Kidney glomerular epithelial cell (primary cell): ENCODE measurements at regions not wholly inside any gene's neighbourhood (a gene's known extent, or its start where the extent isn't known, plus 50 kb on each side); places are given as distances from the start of the nearest gene placed in this dataset.
"Not testable (repeated sequence)": the region's sequence is repeated elsewhere in the genome, so short reads cannot be mapped to it uniquely, and the experiment has no call there.

Experiments
- DNase-seq: peaks from one replicate; lab custom pipeline; 2025; lab: John Stamatoyannopoulos, UW

DNA sequence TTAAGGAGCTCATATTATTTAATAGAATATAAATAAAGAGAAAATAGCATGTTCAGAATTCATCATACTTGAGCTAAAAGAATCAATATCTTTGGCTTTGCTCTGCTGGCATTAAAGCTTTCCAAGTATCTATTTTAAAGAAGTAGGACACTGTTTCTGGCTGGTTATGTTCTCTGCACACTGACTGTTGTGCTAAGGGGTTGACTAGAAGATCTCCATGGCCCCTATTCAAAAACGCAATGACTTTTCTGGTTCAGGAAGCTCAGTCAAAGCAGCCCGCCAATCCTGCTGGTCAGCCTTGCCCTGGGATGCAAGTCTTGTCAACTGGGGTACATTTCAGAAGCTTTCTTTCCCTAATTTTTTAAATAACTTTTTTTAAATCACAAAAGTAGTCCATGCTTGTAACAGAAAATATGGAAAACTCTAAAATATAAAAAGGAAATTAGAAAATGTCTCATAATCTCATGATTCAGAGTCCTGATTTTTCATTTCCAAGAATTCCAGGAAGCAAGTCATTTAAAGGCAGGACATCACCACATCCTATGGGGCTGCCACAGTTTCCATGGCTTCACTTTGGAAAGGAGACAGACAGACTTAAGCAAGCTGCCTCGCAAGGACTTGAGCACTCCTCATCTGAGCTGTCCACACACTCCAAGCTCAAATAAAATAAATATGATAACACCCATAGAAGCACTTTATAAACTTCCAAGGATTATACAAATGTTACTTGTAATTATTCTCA is 195.1 kb downstream of the TXNL1 start:
- no peak for DNase-seq

DNA sequence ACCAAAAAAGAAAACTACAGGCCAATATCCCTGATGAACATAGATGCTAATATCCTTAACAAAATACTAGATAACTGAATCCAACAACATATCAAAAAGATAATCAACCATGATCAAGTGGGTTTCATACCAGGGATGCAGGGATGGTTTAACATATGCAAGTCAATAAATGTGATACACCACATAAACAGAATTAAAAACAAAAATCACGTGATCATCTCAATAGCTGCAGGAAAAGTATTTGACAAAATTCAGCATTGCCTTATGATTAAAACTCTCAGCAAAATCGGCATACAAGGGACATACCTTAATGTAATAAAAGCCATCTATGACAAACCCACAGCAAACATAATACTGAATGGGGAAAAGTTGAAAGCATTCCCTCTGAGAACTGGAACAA is 199.9 kb downstream of the TXNL1 start:
- DNase-seq: not testable (repeated sequence)

DNA sequence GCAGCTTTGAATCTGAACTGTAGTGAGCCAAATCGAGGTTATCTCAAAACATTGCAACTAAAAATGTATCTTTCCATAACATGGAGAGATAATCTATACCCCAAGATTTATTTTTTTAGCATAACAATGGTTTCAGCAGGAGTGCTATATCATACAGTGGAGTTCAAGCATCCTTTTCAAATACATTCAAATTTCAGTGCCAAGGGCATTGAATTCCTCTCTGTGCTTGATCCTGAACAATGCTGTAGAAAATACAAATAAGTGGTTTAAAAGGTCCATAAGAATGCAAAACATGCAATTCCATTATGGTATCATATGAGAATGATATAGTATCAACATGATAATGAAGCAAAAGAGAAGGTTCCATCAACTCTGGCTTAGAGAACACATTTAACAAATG is 201.7 kb downstream of the TXNL1 start:
- no peak for DNase-seq

DNA sequence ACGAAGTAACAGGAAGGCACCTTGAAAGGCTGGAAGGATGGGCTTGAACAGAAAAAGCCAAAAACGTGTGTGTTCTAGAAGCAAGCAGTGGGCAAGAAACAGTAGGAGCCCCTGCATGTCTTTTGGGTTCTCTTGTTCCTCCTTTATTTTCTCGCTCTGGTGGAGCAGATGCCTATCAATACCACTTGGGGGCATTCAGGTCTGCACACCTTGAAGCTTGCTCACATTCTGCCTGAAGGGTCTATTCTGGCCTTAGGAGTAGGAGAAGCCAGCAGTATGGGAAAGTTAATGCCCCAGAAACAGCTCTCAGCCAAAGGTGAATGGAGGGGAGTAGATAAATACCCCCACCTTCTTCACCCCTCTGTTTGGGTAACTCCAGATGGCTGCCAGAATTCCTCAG is 204.5 kb downstream of the TXNL1 start:
- no peak for DNase-seq

DNA sequence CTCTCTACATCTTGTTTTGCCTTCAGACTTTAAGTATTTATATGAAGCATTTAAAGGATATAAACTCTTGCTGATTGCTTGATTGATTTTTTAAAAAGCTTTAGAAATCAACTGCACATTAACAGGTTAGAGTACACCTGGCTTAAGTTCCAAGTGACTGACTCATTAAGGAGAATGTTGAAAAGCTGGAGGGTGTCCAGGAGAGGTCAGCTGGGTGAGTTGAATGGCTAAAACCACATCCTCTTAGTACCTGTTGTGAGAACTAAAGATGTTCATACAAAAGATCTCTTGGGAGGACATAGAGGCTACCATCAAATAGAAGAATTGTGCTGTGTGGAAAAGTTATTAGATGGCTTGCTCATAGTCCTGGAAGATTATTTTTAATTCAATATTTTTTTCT is 206.8 kb downstream of the TXNL1 start:
- DNase-seq: peak; percentile 31

DNA sequence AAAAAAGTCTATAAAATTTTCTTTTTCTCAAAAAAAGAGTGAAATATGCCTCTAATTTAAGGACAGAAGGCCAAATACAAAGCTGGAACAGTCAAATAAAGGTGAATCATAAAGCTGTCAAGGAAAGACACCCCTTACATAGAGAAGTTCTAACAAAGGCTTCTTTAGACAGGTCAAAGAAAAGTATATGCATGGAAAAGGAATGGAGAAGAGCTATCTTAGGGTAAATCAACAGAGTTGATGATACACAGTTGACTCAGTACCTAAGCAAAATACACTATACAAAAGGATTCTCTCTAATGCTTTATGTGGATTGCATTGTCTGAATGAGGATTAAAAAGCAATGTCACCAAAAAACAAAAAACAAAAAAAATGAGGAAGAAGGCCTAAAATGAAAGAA is 214.8 kb downstream of the TXNL1 start:
- no peak for DNase-seq

DNA sequence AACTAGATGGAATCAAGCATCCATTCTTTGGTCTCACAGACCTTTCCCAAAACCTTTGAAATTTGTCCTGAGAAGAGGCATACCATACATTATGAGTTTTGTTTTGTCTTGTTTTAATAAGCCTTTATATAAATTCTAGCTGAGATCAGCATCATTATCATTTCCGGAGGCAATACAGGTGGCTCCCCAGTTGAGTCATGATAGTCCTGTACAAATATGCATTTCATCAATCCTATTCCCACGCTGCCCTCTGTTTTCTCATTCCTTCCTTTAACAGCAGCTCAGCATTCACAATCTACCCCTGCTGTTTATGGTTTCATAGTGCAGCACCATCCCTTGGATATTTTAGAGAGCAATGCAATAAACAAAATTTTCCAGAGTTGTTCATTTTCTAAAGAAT is 216.7 kb downstream of the TXNL1 start:
- DNase-seq: no peak

DNA sequence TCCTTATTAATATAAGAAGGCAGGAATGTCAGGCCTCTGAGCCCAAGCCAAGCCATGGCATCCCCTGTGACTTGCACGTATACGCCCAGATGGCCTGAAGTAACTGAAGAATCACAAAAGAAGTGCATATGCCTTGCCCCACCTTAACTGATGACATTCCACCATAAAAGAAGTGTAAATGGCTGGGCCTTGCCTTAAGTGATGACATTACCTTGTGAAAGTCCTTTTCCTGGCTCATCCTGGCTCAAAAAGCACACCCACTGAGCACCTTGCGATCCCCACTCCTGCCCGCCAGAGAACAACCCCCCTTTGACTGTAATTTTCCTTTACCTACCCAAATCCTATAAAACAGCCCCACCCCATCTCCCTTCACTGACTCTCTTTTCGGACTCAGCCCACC is 217.5 kb downstream of the TXNL1 start:
- DNase-seq: not testable (repeated sequence)

DNA sequence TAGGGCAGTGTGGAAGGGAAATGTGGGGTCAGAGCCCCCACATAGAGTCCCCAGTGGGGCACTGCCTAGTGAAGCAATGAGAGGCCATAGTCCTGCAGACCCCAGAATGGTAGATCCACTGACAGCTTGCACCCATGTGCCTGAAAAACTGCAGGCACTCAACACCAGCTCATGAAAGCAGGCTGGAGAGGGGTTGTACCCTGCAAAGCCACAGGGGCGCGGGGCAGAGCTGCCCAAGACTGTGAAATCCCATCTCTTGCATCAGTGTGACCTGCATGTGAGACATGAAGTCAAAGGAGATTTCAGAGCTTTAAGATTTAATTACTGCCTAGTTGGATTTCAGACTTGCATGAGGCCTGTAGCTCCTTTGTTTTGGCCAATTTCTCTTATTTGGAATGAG is 224.0 kb downstream of the TXNL1 start:
- DNase-seq: no peak

DNA sequence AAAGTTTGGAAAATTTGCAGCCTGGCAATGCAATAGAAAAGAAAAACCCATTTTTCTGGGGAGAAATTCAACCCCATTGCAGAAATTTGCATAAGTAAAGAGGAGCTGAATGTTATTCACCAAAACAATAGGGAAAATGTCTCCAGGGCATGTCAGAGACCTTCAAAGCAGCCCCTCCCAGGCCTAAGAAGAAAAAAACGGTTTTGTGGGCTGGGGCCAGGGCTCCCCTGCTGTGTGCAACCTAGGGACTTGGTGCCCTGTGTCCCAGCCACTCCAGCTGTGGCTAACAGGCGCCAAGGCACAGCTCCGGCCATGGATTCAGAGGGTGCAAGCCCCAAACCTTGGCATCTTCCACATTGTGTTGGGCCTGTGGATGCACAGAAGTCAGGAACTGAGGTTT is 224.5 kb downstream of the TXNL1 start:
- DNase-seq: no peak

DNA sequence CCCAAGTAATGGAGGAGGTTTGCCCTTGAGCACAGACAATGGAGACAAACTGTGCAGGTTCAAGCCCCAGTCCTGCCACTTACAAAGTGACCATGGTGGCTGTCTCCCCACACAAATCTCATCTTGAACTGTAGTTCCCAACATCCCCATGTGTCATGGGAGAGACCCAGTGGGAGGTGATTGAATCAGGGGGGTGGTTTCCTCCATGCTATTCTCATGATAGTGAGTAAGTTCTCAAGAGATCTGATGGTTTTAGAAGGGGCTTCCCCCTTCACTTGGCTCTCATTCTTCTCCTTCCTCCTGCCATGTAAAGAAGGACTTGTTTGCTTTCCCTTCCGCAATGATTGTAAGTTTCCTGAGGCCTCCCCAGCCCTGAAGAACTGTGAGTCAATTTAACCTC is 225.4 kb downstream of the TXNL1 start:
- no peak for DNase-seq

DNA sequence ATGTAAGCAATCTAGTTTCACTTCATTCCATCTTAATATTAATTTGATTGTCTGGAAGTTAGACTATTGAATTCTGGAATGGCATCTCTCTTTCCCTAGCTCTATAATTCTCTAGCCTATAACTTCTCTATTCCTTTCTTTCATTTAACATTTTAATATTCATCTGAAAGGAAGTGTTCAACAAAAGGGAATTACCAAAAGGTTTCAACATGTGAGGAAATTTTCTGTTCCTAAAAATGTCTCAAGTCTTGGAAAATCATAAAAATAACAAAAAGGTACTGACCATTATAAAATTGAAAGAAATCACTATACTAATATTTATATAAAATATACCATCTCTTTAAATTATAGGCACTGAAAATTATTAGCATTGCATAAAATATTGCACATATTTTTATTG is 228.7 kb downstream of the TXNL1 start:
- no peak for DNase-seq

DNA sequence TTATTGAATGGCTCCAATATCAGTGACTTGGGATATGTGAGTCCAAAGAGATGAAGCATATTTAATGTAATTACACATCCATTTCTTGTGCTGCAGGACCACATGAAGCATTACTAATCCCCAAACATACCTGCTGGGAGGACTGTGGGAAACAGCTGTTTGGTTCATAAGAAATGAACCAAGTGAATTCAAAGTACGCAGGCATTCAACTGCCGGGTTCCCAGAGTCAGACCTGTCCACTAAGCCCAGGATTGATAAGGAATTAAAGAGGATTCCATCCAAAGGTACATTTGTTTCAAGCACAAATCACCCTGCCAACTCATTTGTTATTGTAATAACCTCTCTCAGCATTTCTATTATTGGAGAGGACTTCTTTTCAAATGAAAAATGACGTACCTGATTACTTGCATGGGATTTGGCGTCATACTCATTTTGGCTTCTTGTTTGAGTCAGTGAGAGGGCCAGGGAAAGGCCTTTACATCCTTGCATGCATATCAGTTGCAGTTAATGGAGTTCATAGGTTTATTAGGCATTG is 230.7 kb downstream of the TXNL1 start:
- DNase-seq: no peak

DNA sequence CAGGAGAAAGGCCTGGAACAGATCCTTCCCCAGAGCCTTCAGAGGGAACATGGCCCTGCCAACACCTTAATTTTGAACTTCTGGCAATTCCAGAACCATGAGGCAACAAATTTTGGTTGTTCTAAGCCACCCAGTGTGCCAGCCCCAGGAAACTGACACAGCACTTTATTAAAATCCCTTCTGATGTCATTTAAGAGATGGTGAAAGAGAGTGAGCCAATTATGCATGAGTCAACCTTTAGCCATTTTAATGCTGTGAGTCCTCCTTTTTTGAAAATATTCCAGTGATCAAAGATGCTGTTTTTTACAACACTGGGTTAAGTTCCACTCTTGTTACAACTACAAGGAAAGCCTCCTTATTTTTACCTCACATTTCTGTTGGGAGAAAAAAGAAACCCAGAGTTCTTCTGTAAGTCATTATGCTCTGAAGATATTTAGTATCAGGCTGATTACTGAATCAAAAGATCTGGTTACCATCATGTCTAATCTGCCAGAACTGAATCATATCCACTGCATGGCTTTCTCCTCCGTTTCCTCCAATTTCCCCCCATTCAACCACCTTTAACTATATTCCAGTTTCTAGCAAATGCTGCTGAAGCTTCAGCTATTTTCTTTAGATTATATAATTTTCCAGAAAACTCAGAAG is 235.4 kb downstream of the TXNL1 start:
- DNase-seq: peak; percentile 58

DNA sequence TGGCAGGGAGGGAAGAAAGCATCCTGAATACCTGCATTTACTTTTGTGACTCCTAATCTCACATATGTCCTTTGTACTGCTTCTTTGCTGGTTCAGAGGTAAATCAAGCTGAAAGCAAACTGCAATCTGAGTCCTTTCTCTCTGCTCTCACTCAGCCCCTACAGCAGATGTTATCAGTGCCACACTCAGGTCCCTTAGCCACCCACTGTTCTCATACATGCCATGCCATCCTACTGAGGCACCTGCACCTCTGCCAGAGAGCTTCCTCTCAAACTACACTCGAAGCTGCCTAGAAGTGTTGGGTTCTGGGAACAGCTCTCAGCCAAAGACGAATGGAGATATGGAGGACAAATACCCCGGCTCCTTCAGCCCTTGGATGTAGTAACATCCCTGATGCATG is 244.5 kb downstream of the TXNL1 start:
- DNase-seq: no peak

DNA sequence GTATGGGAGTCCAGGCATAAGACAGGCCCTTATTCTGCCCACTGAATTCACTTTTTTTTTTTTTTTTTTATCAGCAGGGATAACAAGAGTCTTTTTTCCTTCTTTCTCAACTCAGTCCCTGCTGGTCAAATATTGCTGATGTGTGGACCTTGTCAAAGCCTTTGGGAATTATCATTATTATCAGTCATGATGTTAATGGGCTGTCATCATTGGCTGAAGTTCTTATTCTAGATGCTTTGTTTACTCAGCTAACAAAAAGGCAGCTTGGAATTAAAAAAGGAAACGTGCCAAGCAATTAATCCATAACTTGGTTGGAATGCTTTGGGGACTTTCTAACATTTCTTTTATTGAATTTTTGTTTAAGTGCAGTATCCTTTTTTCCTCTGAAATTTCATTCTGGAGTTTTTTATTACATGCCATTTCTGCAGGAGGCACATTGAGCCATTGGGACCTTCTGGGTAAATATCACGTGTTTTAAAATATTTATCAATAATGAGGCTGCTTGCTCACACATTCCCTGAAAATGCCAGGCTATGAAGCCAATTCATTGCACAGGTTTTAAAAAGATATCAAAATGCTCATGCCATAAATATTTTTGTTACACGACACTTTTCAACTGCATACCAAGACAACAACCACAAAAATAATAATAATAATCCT is 246.3 kb downstream of the TXNL1 start:
- no peak for DNase-seq

DNA sequence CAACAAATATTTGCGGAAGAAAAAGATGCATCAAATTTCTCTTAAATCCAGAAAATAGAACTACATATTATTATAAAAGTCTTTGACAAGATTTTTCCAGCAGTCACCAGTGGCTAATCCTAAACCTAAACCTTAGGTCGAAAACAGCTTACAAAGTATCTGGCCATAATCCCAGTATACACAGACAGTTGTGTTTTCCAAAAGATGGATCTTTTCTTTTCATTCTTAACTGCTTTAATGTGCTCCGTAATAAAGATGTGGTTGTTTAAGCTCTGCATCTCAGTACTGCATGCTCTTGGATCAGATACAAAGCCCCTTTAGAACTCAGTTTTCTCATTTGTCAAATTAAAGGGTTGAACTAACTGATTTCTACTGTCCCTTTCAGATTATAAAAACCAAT is 247.8 kb downstream of the TXNL1 start:
- DNase-seq: no peak

DNA sequence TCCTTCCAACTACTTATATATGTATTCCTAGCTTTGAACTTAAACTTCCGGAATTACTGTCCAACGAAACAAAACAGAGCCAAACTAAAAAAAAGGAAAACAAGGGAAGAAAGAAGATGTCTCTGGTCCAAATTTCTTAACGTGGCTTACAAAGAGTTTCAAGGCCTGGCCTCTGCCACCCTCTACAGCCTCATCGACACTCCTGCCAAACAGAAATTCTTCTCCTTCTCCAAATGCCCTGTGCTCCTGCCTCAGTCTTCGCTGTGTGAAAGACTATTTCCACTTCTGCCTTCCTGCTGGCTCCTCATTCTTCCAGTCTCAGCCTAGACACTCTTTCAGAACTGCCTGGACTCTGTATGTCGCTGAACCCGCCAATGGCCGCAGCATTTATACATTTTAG is 249.2 kb downstream of the TXNL1 start:
- DNase-seq: no peak

DNA sequence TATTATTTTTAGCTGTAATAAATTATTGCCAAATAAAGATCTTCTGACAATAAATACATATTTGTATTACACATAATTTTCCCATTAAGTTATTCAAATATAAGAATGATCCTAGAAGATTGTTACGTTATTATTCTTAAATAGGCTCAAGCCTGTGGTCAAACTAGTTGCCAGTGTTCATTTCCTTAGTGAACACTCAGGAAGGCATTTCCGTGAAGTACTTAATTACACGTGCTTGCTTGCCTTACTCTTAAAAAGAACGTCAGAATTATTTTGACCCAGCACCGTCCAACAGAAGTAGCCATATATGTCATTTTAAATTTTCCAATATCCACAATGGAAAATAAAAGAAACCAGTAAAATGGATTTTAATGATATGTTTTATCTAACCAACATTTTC is 249.8 kb downstream of the TXNL1 start:
- no peak for DNase-seq

DNA sequence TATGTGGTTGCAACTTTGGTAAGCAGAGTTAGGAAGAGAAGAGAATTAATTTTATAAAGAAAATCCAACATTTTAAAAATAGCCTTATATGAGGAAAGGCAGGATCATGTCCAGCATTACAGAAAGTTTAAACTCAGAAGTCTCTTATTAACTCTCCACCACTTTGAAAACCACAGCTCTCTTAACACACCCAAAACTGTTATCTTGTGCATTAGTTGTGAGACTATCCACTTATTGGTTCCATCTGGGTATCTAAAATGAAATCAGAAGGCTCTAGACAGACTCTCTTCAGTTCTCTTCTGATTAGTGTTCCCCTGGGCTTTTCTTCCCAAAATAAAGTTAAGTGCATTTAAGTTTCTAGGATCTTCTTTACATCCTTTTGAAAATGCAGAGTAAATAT is 251.5 kb downstream of the TXNL1 start:
- no peak for DNase-seq

DNA sequence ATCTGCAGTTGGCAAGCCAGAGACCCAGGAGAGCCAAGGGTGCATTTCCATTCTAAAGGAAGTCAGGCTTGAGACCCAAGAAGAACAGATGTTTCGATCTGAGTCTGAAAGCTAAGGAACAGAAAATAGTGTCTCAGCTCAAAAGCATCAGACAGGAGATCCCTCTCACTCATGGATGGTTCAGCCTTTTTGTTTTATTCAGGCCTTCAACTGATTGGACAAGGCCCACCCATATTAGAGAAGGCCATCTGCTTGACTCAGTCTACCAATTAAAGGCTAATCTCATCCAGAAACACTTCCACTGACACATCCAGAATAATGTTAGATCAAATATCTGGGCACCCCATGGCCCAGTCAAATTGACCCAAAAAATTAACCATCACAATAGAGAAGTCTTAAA is 255.0 kb downstream of the TXNL1 start:
- DNase-seq: no peak

DNA sequence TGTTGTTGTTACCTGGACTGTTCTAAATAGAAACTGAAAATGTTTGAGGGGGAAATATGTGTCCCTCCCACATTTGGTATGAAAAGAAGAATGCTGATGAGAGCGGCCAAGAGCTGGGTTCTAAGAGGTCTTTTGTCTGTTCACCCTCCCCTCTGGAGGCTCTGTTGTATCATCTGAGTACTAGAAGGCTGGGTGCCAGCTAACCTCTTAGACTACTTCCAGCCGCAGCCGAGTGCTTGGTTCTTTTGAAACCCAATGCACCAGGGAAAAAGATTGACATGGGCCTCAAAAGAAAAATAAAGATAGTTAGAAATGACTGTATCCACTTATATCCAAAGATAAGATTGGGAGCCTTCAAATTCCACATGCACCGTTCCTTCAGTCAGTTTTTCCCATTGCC is 255.9 kb downstream of the TXNL1 start:
- no peak for DNase-seq

DNA sequence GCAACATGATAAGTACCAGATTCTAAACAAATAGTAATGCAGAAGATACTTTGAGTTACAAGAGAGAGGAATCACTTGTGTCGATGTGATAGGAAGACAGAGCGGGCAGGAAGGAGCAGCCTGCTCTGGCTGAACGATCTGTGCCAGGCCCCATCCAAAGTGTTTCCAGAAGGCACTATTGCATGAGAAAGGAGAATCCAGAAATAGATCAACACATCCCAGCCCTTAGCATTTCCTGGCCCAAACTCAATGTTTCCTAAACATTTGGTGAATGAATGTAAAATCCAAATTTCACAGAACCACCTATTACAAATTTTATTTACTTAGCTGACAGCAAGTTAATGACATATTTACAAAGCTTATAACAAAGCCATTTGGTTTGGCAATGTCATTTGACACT is 257.2 kb downstream of the TXNL1 start:
- no peak for DNase-seq
